SK-N-SH (cell line): ENCODE measurements at regions not wholly inside any gene's neighbourhood (a gene's known extent, or its start where the extent isn't known, plus 50 kb on each side); places are given as distances from the start of the nearest gene placed in this dataset.

Experiments
- CTCF ChIA-PET: fragments of 300-600, 350-600 bp; formaldehyde crosslinking; extraction: SDS; loops from one replicate; lab custom pipeline; 2021; lab: Yijun Ruan, JAX
- POLR2A ChIA-PET: fragments of 350-600 bp; sonication (Branson Sonifier 250); formaldehyde crosslinking; extraction: SDS; loops from one replicate; lab custom pipeline; 2020; ENCODE audit warnings: antibody characterized with exemption, inconsistent platforms; lab: Yijun Ruan, JAX
- DNase-seq: peaks from one replicate; pipeline ENCODE4 v3.0.0; 2012
- H2AFZ ChIP-seq: fragments of 200-600 bp; sonication (generic); 2 replicates; pipeline ENCODE4 v1.8.1; 2016; ENCODE audit warnings: antibody characterized with exemption, mild to moderate bottlenecking, low read depth
- H3F3A ChIP-seq: fragments of 200-600 bp; sonication (generic); replicated peaks from 2 replicates; pipeline ENCODE3; 2016; ENCODE audit warnings: antibody characterized with exemption, mild to moderate bottlenecking; ENCODE audit not compliant: insufficient read depth
- H3K27ac ChIP-seq, 2 experiments: fragments of 200-500 bp in 1 of 2; fragments of 200-600 bp in 1 of 2; sonication (Bioruptor generic) in 1 of 2; sonication (generic), shearing (Covaris generic) in 1 of 2; 2 replicates each; pipeline versions ENCODE4 v1.5.1 to v1.6.1; 2014 to 2016; ENCODE audit warnings: low read depth in 2 of 2, inconsistent platforms in 1 of 2, low read length in 1 of 2, mild to moderate bottlenecking in 1 of 2, mixed read lengths in 1 of 2
- H3K27me3 ChIP-seq: fragments of 200-600 bp; sonication (generic), shearing (Covaris generic); 2 replicates; pipeline ENCODE4 v1.6.1; 2016; ENCODE audit warnings: mixed run types; ENCODE audit not compliant: insufficient read depth
- H3K36me3 ChIP-seq, 2 experiments: fragments of 200-500 bp in 1 of 2; fragments of 200-600 bp in 1 of 2; sonication (Bioruptor generic) in 1 of 2; sonication (generic) in 1 of 2; replicated peaks in 1 of 2; 2 replicates each; pipeline versions ENCODE3 to v1.5.1; 2014 to 2016; ENCODE audit warnings: low read length in 1 of 2, mild to moderate bottlenecking in 1 of 2; ENCODE audit not compliant: insufficient read depth in 2 of 2, control insufficient read depth in 1 of 2
- H3K4me1 ChIP-seq, 2 experiments: fragments of 200-500 bp in 1 of 2; fragments of 200-600 bp in 1 of 2; sonication (Bioruptor generic) in 1 of 2; sonication (generic), shearing (Covaris generic) in 1 of 2; 2 replicates each; pipeline versions ENCODE4 v1.5.1 to v1.6.1; 2014 to 2016; ENCODE audit warnings: low read depth in 1 of 2, low read length in 1 of 2, mixed run types in 1 of 2; ENCODE audit not compliant: insufficient read depth in 2 of 2, control insufficient read depth in 1 of 2
- H3K4me2 ChIP-seq: fragments of 200-600 bp; sonication (generic), shearing (Covaris generic); 2 replicates; pipeline ENCODE4 v1.6.1; 2017; ENCODE audit warnings: mixed run types
- H3K4me3 ChIP-seq, 2 experiments: fragments of 200-500 bp in 1 of 2; fragments of 200-600 bp in 1 of 2; sonication (Bioruptor generic) in 1 of 2; sonication (generic), shearing (Covaris generic) in 1 of 2; 2 replicates each; pipeline versions ENCODE4 v1.5.1 to v1.8.1; 2014 to 2016; ENCODE audit warnings: low read depth in 2 of 2, inconsistent platforms in 1 of 2, low read length in 1 of 2, mild to moderate bottlenecking in 1 of 2, mixed read lengths in 1 of 2, moderate library complexity in 1 of 2
- H3K79me2 ChIP-seq: fragments of 200-600 bp; sonication (generic); 2 replicates; pipeline ENCODE4 v1.8.1; 2017; ENCODE audit warnings: mild to moderate bottlenecking; ENCODE audit not compliant: insufficient read depth
- H3K9ac ChIP-seq: fragments of 200-600 bp; sonication (generic); 2 replicates; pipeline ENCODE4 v1.6.1; 2017; ENCODE audit warnings: mixed run types
- H3K9me2 ChIP-seq: fragments of 200-600 bp; sonication (generic); 2 replicates; pipeline ENCODE4 v1.6.1; 2017; ENCODE audit warnings: mixed run types
- H3K9me3 ChIP-seq: fragments of 200-600 bp; sonication (generic); 2 replicates; pipeline ENCODE4 v1.6.1; 2017; ENCODE audit warnings: mixed run types, mild to moderate bottlenecking, moderate library complexity
- H4K20me1 ChIP-seq: fragments of 200-600 bp; sonication (generic); 2 replicates; pipeline ENCODE4 v1.6.1; 2017; ENCODE audit warnings: mild to moderate bottlenecking, mixed run types; ENCODE audit not compliant: insufficient read depth
- NFIC ChIP-seq: IDR thresholded peaks from 2 replicates; pipeline ENCODE4 v1.4.0; 2012; ENCODE audit warnings: borderline replicate concordance
- WGBS: methylation state at CpG from one replicate; pipeline ENCODE4 v1.1.6; 2017; ENCODE audit warnings: low lambda C conversion rate; 5-methylcytosine and 5-hydroxymethylcytosine counted together
- TF ChIP-seq, protein P1 (sequence below): IDR thresholded peaks from 2 replicates; pipeline ENCODE4 v1.4.0; 2012; ENCODE audit warnings: low read depth, borderline replicate concordance
- TF ChIP-seq, protein P2 (sequence below): fragments of 200-600 bp; sonication (generic); IDR thresholded peaks from 2 replicates; pipeline ENCODE4 v1.6.1; 2017; ENCODE audit warnings: antibody characterized with exemption, mild to moderate bottlenecking, moderate library complexity

DNA sequence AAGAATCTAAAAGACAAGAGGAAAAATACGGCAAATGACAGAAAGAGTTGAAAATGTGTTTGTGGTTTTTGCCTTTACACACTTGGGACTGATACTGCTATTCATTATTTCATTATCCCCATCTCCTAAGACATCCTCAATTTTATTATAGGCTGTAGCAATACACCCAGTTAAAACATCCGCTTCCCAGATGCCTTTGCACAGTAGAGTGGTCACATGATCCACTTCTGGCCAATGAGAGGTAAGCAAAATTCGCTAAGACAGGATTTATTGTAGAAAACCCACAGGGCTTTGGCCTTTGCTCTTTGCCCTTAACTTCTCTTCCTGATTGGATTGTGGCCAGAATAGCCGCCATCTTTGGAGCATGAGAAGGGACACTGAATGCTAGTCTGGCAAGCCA is 53.2 kb upstream of the BOC start:
- peaks cover 0 to 13% of the 10 kb centered on the region in 2 experiments; a peak in 2 of 4 replicates for H3K4me1 ChIP-seq
- no peaks in the 10 kb centered on the region for H3F3A ChIP-seq
- H3K9me3 ChIP-seq, result no peaks in the 10 kb centered on the region
- H3K79me2 ChIP-seq, result no peaks in the 10 kb centered on the region
- no peaks in the 10 kb centered on the region for H3K27me3 ChIP-seq
- WGBS, result 88% methylated on average over 4 of the region's 4 CpGs
- TF ChIP-seq NFIC, result no peak
- TF ChIP-seq, protein P1, sequence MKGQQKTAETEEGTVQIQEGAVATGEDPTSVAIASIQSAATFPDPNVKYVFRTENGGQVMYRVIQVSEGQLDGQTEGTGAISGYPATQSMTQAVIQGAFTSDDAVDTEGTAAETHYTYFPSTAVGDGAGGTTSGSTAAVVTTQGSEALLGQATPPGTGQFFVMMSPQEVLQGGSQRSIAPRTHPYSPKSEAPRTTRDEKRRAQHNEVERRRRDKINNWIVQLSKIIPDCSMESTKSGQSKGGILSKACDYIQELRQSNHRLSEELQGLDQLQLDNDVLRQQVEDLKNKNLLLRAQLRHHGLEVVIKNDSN, result 0 out of 2 replicates have a peak, but pooled peaks have one; percentile 4
- TF ChIP-seq, protein P2, sequence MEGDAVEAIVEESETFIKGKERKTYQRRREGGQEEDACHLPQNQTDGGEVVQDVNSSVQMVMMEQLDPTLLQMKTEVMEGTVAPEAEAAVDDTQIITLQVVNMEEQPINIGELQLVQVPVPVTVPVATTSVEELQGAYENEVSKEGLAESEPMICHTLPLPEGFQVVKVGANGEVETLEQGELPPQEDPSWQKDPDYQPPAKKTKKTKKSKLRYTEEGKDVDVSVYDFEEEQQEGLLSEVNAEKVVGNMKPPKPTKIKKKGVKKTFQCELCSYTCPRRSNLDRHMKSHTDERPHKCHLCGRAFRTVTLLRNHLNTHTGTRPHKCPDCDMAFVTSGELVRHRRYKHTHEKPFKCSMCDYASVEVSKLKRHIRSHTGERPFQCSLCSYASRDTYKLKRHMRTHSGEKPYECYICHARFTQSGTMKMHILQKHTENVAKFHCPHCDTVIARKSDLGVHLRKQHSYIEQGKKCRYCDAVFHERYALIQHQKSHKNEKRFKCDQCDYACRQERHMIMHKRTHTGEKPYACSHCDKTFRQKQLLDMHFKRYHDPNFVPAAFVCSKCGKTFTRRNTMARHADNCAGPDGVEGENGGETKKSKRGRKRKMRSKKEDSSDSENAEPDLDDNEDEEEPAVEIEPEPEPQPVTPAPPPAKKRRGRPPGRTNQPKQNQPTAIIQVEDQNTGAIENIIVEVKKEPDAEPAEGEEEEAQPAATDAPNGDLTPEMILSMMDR, result no peak
- TF ChIP-seq, all 33 proteins: peak for 1
- H4K20me1 ChIP-seq, result no peaks in the 10 kb centered on the region
- no peaks in the 10 kb centered on the region for H3K9me2 ChIP-seq
- H2AFZ ChIP-seq, result no peak overlapping the region
- H3K4me3 ChIP-seq, result no peak overlapping the region
- ChIA-PET POLR2A (no interaction called here), CTCF (no interaction called here)
- peak overlapping the region in 1 of 2 experiments; percentile 93; a peak in 2 of 4 replicates for H3K27ac ChIP-seq
- H3K36me3 ChIP-seq, result no peaks in the 10 kb centered on the region
- no peak overlapping the region for H3K4me2 ChIP-seq
- H3K9ac ChIP-seq, result no peak overlapping the region
- DNase-seq, result no peak
